ENCODE measurements at regions not wholly inside any gene's neighbourhood (a gene's known extent, or its start where the extent isn't known, plus 50 kb on each side); places are given as distances from the start of the nearest gene placed in this dataset.

DNA sequence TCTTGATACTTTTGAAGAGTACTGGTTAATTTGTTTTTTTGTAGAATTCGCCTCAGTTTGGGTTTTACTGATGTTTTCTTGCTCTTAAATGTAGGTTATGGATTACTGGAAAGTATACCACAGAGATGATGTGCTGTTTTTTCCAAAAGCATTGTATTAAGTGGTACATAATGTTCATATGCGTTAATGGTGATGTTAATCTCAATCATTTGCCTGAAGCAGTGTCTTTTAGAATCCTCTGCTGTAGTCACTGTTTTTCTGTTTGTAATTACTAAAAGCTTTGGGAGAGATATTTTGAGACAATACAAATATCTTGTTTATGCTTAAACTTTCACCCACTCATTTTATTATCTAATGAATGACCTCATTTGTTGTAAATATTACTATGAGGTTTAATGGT, 163.4 kb upstream of the LRP1B start:
- no peaks in the 10 kb centered on the region for H3K36me3 ChIP-seq (ENCODE audit: insufficient read depth, low read length)
- no peaks in the 10 kb centered on the region for H3K79me2 ChIP-seq (ENCODE audit: insufficient read depth, low read length)
- no peaks in the 10 kb centered on the region for H3K4me1 ChIP-seq (ENCODE audit: insufficient read depth, low read length, poor library complexity, severe bottlenecking)
- no peak overlapping the region for H2AFZ ChIP-seq (ENCODE audit: low read length)
- no peaks in the 10 kb centered on the region for H3F3A ChIP-seq (ENCODE audit: low read depth)
- H3K4me2 ChIP-seq (ENCODE audit: low read depth, low read length, poor library complexity, severe bottlenecking): no peak overlapping the region
- no peaks in the 10 kb centered on the region for H3K27me3 ChIP-seq (ENCODE audit: insufficient read depth, low read length, poor library complexity, severe bottlenecking)
- H3K9me2 ChIP-seq (replicated peaks; ENCODE audit: low read depth, low read length): no peaks in the 10 kb centered on the region
- no peak overlapping the region for H3K9ac ChIP-seq (ENCODE audit: low read depth, low read length, poor library complexity, severe bottlenecking)
- TF ChIP-seq EZH2phosphoT487 (IDR thresholded peaks at IDR 0.05; ENCODE audit: borderline replicate concordance): no peak
- TF ChIP-seq, protein P1, sequence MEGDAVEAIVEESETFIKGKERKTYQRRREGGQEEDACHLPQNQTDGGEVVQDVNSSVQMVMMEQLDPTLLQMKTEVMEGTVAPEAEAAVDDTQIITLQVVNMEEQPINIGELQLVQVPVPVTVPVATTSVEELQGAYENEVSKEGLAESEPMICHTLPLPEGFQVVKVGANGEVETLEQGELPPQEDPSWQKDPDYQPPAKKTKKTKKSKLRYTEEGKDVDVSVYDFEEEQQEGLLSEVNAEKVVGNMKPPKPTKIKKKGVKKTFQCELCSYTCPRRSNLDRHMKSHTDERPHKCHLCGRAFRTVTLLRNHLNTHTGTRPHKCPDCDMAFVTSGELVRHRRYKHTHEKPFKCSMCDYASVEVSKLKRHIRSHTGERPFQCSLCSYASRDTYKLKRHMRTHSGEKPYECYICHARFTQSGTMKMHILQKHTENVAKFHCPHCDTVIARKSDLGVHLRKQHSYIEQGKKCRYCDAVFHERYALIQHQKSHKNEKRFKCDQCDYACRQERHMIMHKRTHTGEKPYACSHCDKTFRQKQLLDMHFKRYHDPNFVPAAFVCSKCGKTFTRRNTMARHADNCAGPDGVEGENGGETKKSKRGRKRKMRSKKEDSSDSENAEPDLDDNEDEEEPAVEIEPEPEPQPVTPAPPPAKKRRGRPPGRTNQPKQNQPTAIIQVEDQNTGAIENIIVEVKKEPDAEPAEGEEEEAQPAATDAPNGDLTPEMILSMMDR (conservative IDR thresholded peaks at IDR 0.05; ENCODE audit: low read length): no peak
- H3K9me3 ChIP-seq (ENCODE audit: insufficient read depth, low read depth, low read length): no peaks in the 10 kb centered on the region
- no peaks in the 10 kb centered on the region for H4K20me1 ChIP-seq (ENCODE audit: insufficient read depth, low read length, poor library complexity, severe bottlenecking)
- H3K4me3 ChIP-seq (ENCODE audit: low read length, poor library complexity, severe bottlenecking): no peak overlapping the region

DNA sequence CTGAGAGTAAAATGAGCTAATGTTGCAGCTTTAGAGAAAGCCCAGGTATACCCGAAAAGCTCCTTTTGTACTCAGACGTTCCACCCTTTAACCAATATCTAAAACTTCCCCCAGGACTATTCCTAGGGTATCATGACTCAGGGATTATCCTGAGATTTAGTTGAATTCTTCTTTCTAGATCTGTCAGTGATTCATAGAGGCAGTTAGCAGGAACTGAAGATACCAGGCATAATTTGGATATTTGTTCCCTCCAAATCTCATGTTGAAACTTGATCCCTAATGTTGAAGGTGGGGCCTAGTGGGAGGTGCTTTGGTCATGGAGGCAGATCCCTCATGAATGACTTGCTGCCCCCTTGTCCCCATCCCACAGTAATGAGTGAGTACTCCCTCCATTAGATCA, 161.2 kb upstream of the LRP1B start:
- Histone ChIP-seq H2AFZ (ENCODE audit: low read length) (no peak overlapping the region), H3K79me2 (ENCODE audit: insufficient read depth, low read length) (no peaks in the 10 kb centered on the region)

DNA sequence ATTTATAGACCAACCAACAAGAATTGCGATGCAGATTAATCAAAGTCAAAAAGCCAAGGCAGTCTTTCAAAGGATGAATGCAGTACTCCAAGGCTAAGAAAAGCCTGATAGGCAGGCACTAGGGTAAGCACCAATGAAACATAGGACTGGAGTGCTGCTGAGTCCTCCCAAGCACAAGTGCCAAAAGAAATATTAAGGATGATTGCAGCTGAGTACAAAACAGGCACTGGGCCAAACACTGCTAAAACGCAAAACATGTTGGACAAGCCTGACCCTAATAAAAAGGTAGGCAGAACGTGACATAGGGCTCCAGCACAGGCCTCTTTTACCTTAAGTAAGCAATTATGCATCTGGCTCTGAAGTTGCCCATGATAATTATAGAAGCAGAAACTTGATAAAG, 160.1 kb upstream of the LRP1B start:
- Histone ChIP-seq H2AFZ (ENCODE audit: low read length) (no peak overlapping the region), H3K79me2 (ENCODE audit: insufficient read depth, low read length) (no peaks in the 10 kb centered on the region), H3K9me3 (ENCODE audit: insufficient read depth, low read depth, low read length) (no peaks in the 10 kb centered on the region), H3K4me1 (ENCODE audit: insufficient read depth, low read length, poor library complexity, severe bottlenecking) (no peaks in the 10 kb centered on the region), H3K4me2 (ENCODE audit: low read depth, low read length, poor library complexity, severe bottlenecking) (no peak overlapping the region), H3K27me3 (ENCODE audit: insufficient read depth, low read length, poor library complexity, severe bottlenecking) (no peaks in the 10 kb centered on the region), H3K9me2 (replicated peaks; ENCODE audit: low read depth, low read length) (no peaks in the 10 kb centered on the region), H4K20me1 (ENCODE audit: insufficient read depth, low read length, poor library complexity, severe bottlenecking) (no peaks in the 10 kb centered on the region), H3K36me3 (ENCODE audit: insufficient read depth, low read length) (no peaks in the 10 kb centered on the region), H3K4me3 (ENCODE audit: low read length, poor library complexity, severe bottlenecking) (no peak overlapping the region), H3F3A (ENCODE audit: low read depth) (no peaks in the 10 kb centered on the region), H3K9ac (ENCODE audit: low read depth, low read length, poor library complexity, severe bottlenecking) (no peak overlapping the region)
- TF ChIP-seq, protein P1 (conservative IDR thresholded peaks at IDR 0.05; ENCODE audit: low read length): no peak
- TF ChIP-seq EZH2phosphoT487 (IDR thresholded peaks at IDR 0.05; ENCODE audit: borderline replicate concordance): no peak

More for the DNA sequence above, 161.2 kb upstream of the LRP1B start:
- Histone ChIP-seq H3K4me3 (ENCODE audit: low read length, poor library complexity, severe bottlenecking) (no peak overlapping the region), H3K9me3 (ENCODE audit: insufficient read depth, low read depth, low read length) (no peaks in the 10 kb centered on the region), H3K27me3 (ENCODE audit: insufficient read depth, low read length, poor library complexity, severe bottlenecking) (no peaks in the 10 kb centered on the region), H4K20me1 (ENCODE audit: insufficient read depth, low read length, poor library complexity, severe bottlenecking) (no peaks in the 10 kb centered on the region), H3K9ac (ENCODE audit: low read depth, low read length, poor library complexity, severe bottlenecking) (no peak overlapping the region), H3K9me2 (replicated peaks; ENCODE audit: low read depth, low read length) (no peaks in the 10 kb centered on the region), H3F3A (ENCODE audit: low read depth) (no peaks in the 10 kb centered on the region), H3K36me3 (ENCODE audit: insufficient read depth, low read length) (no peaks in the 10 kb centered on the region), H3K4me1 (ENCODE audit: insufficient read depth, low read length, poor library complexity, severe bottlenecking) (no peaks in the 10 kb centered on the region), H3K4me2 (ENCODE audit: low read depth, low read length, poor library complexity, severe bottlenecking) (no peak overlapping the region)
- TF ChIP-seq EZH2phosphoT487 (IDR thresholded peaks at IDR 0.05; ENCODE audit: borderline replicate concordance): no peak
- TF ChIP-seq, protein P1 (conservative IDR thresholded peaks at IDR 0.05; ENCODE audit: low read length): no peak

Data from Loucy (cell line).